PC-3 (cell line): ENCODE measurements at regions not wholly inside any gene's neighbourhood (a gene's known extent, or its start where the extent isn't known, plus 50 kb on each side); places are given as distances from the start of the nearest gene placed in this dataset.

ENCODE experiments used
- EZH2 ChIP-seq: fragments of 300-600 bp; sonication (generic); IDR thresholded peaks from one replicate; pipeline ENCODE4 v1.6.1; 2017; ENCODE audit warnings: antibody characterized with exemption, mild to moderate bottlenecking, low read length; ENCODE audit not compliant: unreplicated experiment
- TF ChIP-seq, protein P1 (sequence below): fragments of 300-600 bp; sonication (generic); conservative IDR thresholded peaks from 2 replicates; pipeline ENCODE4 v1.5.1; 2017; ENCODE audit warnings: antibody characterized with exemption, low read depth, mild to moderate bottlenecking, low read length

DNA sequence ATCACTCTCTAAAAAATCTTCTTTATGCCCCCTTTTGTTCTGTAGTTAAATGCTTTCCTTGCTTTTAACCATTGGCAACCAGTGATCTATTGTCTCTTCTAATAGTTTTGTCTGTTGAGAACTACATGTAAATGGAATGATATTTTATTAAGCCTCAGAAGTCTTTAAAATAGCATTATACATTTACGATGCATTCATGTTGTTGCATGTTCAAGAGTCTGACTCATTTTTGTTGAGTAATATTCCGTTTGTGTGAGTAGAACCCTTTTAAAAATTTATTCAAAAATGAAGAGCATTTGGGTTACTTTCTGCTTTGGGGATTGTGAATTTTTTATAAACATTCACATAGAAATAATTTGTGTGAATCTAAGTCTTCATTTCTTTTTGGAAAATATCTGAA is 1352.9 kb downstream of the NCAM2 start:
- TF ChIP-seq, protein P1, sequence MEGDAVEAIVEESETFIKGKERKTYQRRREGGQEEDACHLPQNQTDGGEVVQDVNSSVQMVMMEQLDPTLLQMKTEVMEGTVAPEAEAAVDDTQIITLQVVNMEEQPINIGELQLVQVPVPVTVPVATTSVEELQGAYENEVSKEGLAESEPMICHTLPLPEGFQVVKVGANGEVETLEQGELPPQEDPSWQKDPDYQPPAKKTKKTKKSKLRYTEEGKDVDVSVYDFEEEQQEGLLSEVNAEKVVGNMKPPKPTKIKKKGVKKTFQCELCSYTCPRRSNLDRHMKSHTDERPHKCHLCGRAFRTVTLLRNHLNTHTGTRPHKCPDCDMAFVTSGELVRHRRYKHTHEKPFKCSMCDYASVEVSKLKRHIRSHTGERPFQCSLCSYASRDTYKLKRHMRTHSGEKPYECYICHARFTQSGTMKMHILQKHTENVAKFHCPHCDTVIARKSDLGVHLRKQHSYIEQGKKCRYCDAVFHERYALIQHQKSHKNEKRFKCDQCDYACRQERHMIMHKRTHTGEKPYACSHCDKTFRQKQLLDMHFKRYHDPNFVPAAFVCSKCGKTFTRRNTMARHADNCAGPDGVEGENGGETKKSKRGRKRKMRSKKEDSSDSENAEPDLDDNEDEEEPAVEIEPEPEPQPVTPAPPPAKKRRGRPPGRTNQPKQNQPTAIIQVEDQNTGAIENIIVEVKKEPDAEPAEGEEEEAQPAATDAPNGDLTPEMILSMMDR = no peak
- TF ChIP-seq EZH2 = no peak
